HepG2 (cell line): ENCODE measurements at regions not wholly inside any gene's neighbourhood (a gene's known extent, or its start where the extent isn't known, plus 50 kb on each side); places are given as distances from the start of the nearest gene placed in this dataset.

Source experiments
- ATAC-seq: fragments of 200-7000 bp; cut with Tn5 transposase; 3 replicates; pipeline ENCODE4 v1.9.1; 2020; ENCODE audit warnings: mild to moderate bottlenecking, moderate library complexity
- BruUV-seq: library from RNA; stranded (reverse); fragments of 400-500 nt; replicated peaks from 2 replicates; lab custom pipeline; 2021; lab: Mats Ljungman, UMichigan
- CTCF ChIA-PET: fragments of 300-600 bp; formaldehyde crosslinking; extraction: SDS; loops from one replicate; lab custom pipeline; 2021; ENCODE audit warnings: low total read pairs, inconsistent platforms, low intra/inter-chr PET ratio; lab: Yijun Ruan, JAX
- POLR2A ChIA-PET: fragments of 350-600 bp; sonication (Branson Sonifier 250); formaldehyde crosslinking; loops from one replicate; lab custom pipeline; 2020; ENCODE audit warnings: antibody characterized with exemption, inconsistent platforms; lab: Yijun Ruan, JAX
- DNase-seq: peaks from one replicate; pipeline ENCODE4 v3.0.0-alpha.2; 2015; ENCODE audit warnings: low spot score
- FAIRE-seq: peaks from 3 replicates; lab custom pipeline; 2011; peaks lifted over from hg19 to GRCh38; lab: Jason Lieb, UNC
- H2AFZ ChIP-seq: one replicate; pipeline ENCODE4 v1.6.1; 2011; ENCODE audit warnings: low read length, inconsistent platforms
- H3K27ac ChIP-seq: fragments of 300-600 bp; 3 replicates; pipeline ENCODE4 v1.8.0; 2011; ENCODE audit warnings: mixed run types, mild to moderate bottlenecking, mixed read lengths, low read length, inconsistent platforms; ENCODE audit not compliant: insufficient read depth; ENCODE audit errors: extremely low read length
- H3K27me3 ChIP-seq, 2 experiments: fragments of 200-600 bp in 1 of 2; 2 replicates in 1 of 2; 3 replicates in 1 of 2; pipeline versions ENCODE4 v1.6.0 to v1.8.0; 2011; ENCODE audit warnings: low read length in 2 of 2, mild to moderate bottlenecking in 2 of 2, moderate library complexity in 2 of 2, inconsistent platforms in 1 of 2; ENCODE audit not compliant: insufficient read depth in 2 of 2, control insufficient read depth in 1 of 2
- H3K36me3 ChIP-seq, 2 experiments: fragments of 200-600 bp in 1 of 2; replicated peaks in 1 of 2; 2 replicates in 1 of 2; 3 replicates in 1 of 2; pipeline versions ENCODE4 v1.5.1 to v1.8.0; 2011; ENCODE audit warnings: low read length in 2 of 2, inconsistent platforms in 1 of 2; ENCODE audit not compliant: insufficient read depth in 2 of 2, control insufficient read depth in 1 of 2
- H3K4me1 ChIP-seq: 2 replicates; pipeline ENCODE4 v1.5.1; 2012; ENCODE audit warnings: low read length, inconsistent platforms; ENCODE audit not compliant: insufficient read depth
- H3K4me2 ChIP-seq: 2 replicates; pipeline ENCODE4 v1.6.0; 2011; ENCODE audit warnings: low read depth, low read length, inconsistent platforms
- H3K4me3 ChIP-seq, 3 experiments: fragments of 200-600 bp in 1 of 3; sonication (generic), shearing (Covaris generic) in 1 of 3; replicated peaks in 1 of 3; 2 replicates each; pipeline ENCODE4 v1.5.1; 2011 to 2016; ENCODE audit warnings: low read length in 3 of 3, inconsistent platforms in 2 of 3, low read depth in 2 of 3, mild to moderate bottlenecking in 2 of 3, control low read depth in 1 of 3, mixed read lengths in 1 of 3; ENCODE audit not compliant: insufficient read depth in 1 of 3
- H3K79me2 ChIP-seq: one replicate; pipeline ENCODE4 v1.6.1; 2011; ENCODE audit warnings: low read length, inconsistent platforms; ENCODE audit not compliant: insufficient read depth
- H3K9ac ChIP-seq: 2 replicates; pipeline ENCODE4 v1.6.0; 2011; ENCODE audit warnings: mild to moderate bottlenecking, low read depth, low read length, inconsistent platforms; ENCODE audit not compliant: insufficient read depth
- H3K9me3 ChIP-seq: 2 replicates; pipeline ENCODE4 v1.5.1; 2012; ENCODE audit warnings: mild to moderate bottlenecking, low read length
- H4K20me1 ChIP-seq: 2 replicates; pipeline ENCODE4 v1.6.0; 2011; ENCODE audit warnings: inconsistent platforms, mild to moderate bottlenecking, low read length, moderate library complexity; ENCODE audit not compliant: insufficient read depth
- FOXA3 ChIP-seq: IDR thresholded peaks from 2 replicates; pipeline ENCODE4 v1.6.1; 2016; ENCODE audit warnings: missing genetic modification reagents, missing compliant biosample characterization
- FOXP1 ChIP-seq, 2 experiments: fragments of 450-650 bp in 1 of 2; IDR thresholded peaks; 2 replicates each; pipeline ENCODE4 v1.6.1; 2017 to 2018; ENCODE audit warnings: antibody characterized with exemption in 1 of 2
- GATAD2A ChIP-seq: IDR thresholded peaks from 2 replicates; pipeline ENCODE4 v1.6.1; 2016
- HNF4A ChIP-seq: sonication (generic); formaldehyde crosslinking; IDR thresholded peaks from 2 replicates; pipeline ENCODE4 v1.4.0; 2020; ENCODE audit warnings: missing genetic modification reagents
- LCORL ChIP-seq, 2 experiments: fragments of 450-650 bp in 1 of 2; sonication (generic) in 1 of 2; formaldehyde crosslinking in 1 of 2; IDR thresholded peaks; 2 replicates each; pipeline versions ENCODE4 v1.5.0 to v1.6.1; 2017 to 2020; ENCODE audit warnings: antibody characterized with exemption in 1 of 2, missing genetic modification reagents in 1 of 2
- MED1 ChIP-seq: sonication (generic); formaldehyde crosslinking; IDR thresholded peaks from 2 replicates; pipeline ENCODE4 v1.4.0; 2020; ENCODE audit warnings: missing genetic modification reagents
- NFYC ChIP-seq: IDR thresholded peaks from 2 replicates; pipeline ENCODE4 v1.6.1; 2016; ENCODE audit warnings: missing genetic modification reagents, missing compliant biosample characterization
- ONECUT2 ChIP-seq: sonication (generic); formaldehyde crosslinking; IDR thresholded peaks from 2 replicates; pipeline ENCODE4 v1.4.0; 2020; ENCODE audit warnings: missing genetic modification reagents
- RBM39 ChIP-seq: fragments of 200-400 bp; formaldehyde crosslinking; IDR thresholded peaks from one replicate; pipeline ENCODE4 v1.6.1; 2018; ENCODE audit warnings: antibody characterized with exemption, mild to moderate bottlenecking, low read depth, low read length; ENCODE audit not compliant: poor library complexity, severe bottlenecking
- TBX2 ChIP-seq: sonication (generic); formaldehyde crosslinking; IDR thresholded peaks from 2 replicates; pipeline ENCODE4 v1.5.0; 2020; ENCODE audit warnings: missing genetic modification reagents, mild to moderate bottlenecking, borderline replicate concordance
- ZMYM4 ChIP-seq: sonication (generic); formaldehyde crosslinking; IDR thresholded peaks from 2 replicates; pipeline ENCODE4 v1.8.1; 2023; ENCODE audit warnings: mild to moderate bottlenecking, missing genetic modification reagents
- ZNF670 ChIP-seq: sonication (generic); formaldehyde crosslinking; IDR thresholded peaks from 2 replicates; pipeline ENCODE4 v1.8.0; 2022; ENCODE audit warnings: mild to moderate bottlenecking, missing genetic modification reagents, borderline replicate concordance
- WGBS: methylation state at CpG from one replicate; pipeline ENCODE4 v1.1.6; 2017; ENCODE audit warnings: low lambda C conversion rate; 5-methylcytosine and 5-hydroxymethylcytosine counted together
- in situ Hi-C: cut with HindIII; loops from 2 replicates; pipeline ENCODE4 v1.10.0; 2017; ENCODE audit warnings: low pct_unique_long_range_greater_than_20kb; ENCODE audit not compliant: extremely low pct_ligation_motif_present
- intact Hi-C: fragments of 100-400 bp; cut with micrococcal nuclease; formaldehyde crosslinking; loops from one replicate; pipeline ENCODE4 v1.10.0; 2022; ENCODE audit not compliant: unreplicated experiment
- TF ChIP-seq, protein P1 (sequence below): sonication (generic); formaldehyde crosslinking; IDR thresholded peaks from 2 replicates; pipeline ENCODE4 v1.8.0; 2022; ENCODE audit warnings: mild to moderate bottlenecking, missing genetic modification reagents, borderline replicate concordance
- TF ChIP-seq, protein P2 (sequence below): sonication (generic); formaldehyde crosslinking; IDR thresholded peaks from 2 replicates; pipeline ENCODE4 v1.4.0; 2020; ENCODE audit warnings: missing genetic modification reagents

GRCh38 chr4:123853651-123854050, 457.1 kb downstream of the SPRY1 start:
- intact Hi-C loops, result loop anchor here (10.0 kb wide), 1 partner anchor 131 kb away; no protein-coding TSS in a partner anchor
- ATAC-seq, result no peak
- no peaks in the 10 kb centered on the region for H3K27me3 ChIP-seq
- peaks cover 13% of the 10 kb centered on the region for H3K9me3 ChIP-seq
- WGBS, result 60% methylated on average over 3 of the region's 3 CpGs
- no peaks in the 10 kb centered on the region for H3K79me2 ChIP-seq
- H3K36me3 ChIP-seq, result no peaks in the 10 kb centered on the region
- POLR2A ChIA-PET, result no interaction called here
- in situ Hi-C loops, result no loop called here
- BruUV-seq, result no TSS peak
- peak; percentile 57 for TF ChIP-seq ZMYM4 (CRISPR knock-in tag)
- TF ChIP-seq RBM39, result no peak
- TF ChIP-seq GATAD2A (CRISPR knock-in tag), result no peak
- TF ChIP-seq FOXP1 (IDR thresholded peaks at IDR 0.05), result no peak
- peak; percentile 27; the same call in 1 of the 2 replicates for TF ChIP-seq FOXP1 (CRISPR knock-in tag; IDR thresholded peaks at IDR 0.05)
- peak; percentile 42; the same call in 1 of the 2 replicates for TF ChIP-seq TBX2 (CRISPR knock-in tag)
- 0 out of 2 replicates have a peak, but pooled peaks have one; percentile 49 for TF ChIP-seq ONECUT2 (CRISPR knock-in tag)
- 0 out of 2 replicates have a peak, but pooled peaks have one; percentile 16 for TF ChIP-seq FOXA3 (CRISPR knock-in tag)
- no peak for TF ChIP-seq NFYC (CRISPR knock-in tag)
- TF ChIP-seq, protein P1, sequence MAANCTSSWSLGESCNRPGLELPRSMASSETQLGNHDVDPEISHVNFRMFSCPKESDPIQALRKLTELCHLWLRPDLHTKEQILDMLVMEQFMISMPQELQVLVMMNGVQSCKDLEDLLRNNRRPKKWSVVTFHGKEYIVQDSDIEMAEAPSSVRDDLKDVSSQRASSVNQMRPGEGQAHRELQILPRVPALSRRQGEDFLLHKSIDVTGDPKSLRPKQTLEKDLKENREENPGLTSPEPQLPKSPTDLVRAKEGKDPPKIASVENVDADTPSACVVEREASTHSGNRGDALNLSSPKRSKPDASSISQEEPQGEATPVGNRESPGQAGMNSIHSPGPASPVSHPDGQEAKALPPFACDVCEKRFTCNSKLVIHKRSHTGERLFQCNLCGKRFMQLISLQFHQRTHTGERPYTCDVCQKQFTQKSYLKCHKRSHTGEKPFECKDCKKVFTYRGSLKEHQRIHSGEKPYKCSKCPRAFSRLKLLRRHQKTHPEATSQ (CRISPR knock-in tag), result peak; percentile 27; the same call in 1 of the 2 replicates
- TF ChIP-seq LCORL (IDR thresholded peaks at IDR 0.05), result no peak
- TF ChIP-seq LCORL (CRISPR knock-in tag; IDR thresholded peaks at IDR 0.05), result 0 out of 2 replicates have a peak, but pooled peaks have one; percentile 23
- no peak for TF ChIP-seq ZNF670
- TF ChIP-seq MED1 (CRISPR knock-in tag), result 0 out of 2 replicates have a peak, but pooled peaks have one; percentile 30
- peak; percentile 19; the same call in 1 of the 2 replicates for TF ChIP-seq HNF4A
- TF ChIP-seq, protein P2, sequence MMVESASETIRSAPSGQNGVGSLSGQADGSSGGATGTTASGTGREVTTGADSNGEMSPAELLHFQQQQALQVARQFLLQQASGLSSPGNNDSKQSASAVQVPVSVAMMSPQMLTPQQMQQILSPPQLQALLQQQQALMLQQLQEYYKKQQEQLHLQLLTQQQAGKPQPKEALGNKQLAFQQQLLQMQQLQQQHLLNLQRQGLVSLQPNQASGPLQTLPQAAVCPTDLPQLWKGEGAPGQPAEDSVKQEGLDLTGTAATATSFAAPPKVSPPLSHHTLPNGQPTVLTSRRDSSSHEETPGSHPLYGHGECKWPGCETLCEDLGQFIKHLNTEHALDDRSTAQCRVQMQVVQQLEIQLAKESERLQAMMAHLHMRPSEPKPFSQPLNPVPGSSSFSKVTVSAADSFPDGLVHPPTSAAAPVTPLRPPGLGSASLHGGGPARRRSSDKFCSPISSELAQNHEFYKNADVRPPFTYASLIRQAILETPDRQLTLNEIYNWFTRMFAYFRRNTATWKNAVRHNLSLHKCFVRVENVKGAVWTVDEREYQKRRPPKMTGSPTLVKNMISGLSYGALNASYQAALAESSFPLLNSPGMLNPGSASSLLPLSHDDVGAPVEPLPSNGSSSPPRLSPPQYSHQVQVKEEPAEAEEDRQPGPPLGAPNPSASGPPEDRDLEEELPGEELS (CRISPR knock-in tag), result peak; percentile 64
- H3K4me1 ChIP-seq, result peaks cover 72% of the 10 kb centered on the region
- no peak overlapping the region for H2AFZ ChIP-seq
- no peak for FAIRE-seq
- CTCF ChIA-PET, result no interaction called here
- H3K4me2 ChIP-seq, result no peak overlapping the region
- H3K4me3 ChIP-seq, result no peak overlapping the region
- no peak overlapping the region for H3K27ac ChIP-seq
- H3K9ac ChIP-seq, result no peak overlapping the region
- DNase-seq, result no peak
- H4K20me1 ChIP-seq, result no peaks in the 10 kb centered on the region
